Endothelial cell of umbilical vein (primary cell): ENCODE measurements at regions not wholly inside any gene's neighbourhood (a gene's known extent, or its start where the extent isn't known, plus 50 kb on each side); places are given as distances from the start of the nearest gene placed in this dataset.

Experiments
- BruUV-seq: library from RNA; stranded (reverse); fragments of 400-500 nt; replicated peaks from 2 replicates; lab custom pipeline; 2021; lab: Mats Ljungman, UMichigan
- CTCF ChIA-PET: fragments of 300-600, 350-600 bp; sonication (Branson Sonifier 250); formaldehyde crosslinking; loops from one replicate; lab custom pipeline; 2021; ENCODE audit warnings: antibody characterized with exemption, inconsistent platforms; lab: Charles Lee
- POLR2A ChIA-PET: fragments of 300-600, 350-600 bp; sonication (Branson Sonifier 250); formaldehyde crosslinking; loops from one replicate; lab custom pipeline; 2021; ENCODE audit warnings: antibody characterized with exemption, inconsistent platforms; lab: Charles Lee
- DNase-seq: peaks from one replicate; pipeline ENCODE4 v3.0.0-alpha.2; 2011; ENCODE audit warnings: low read depth, low spot score
- FAIRE-seq: peaks from 2 replicates; lab custom pipeline; 2011; peaks lifted over from hg19 to GRCh38; lab: Jason Lieb, UNC
- H2AFZ ChIP-seq: 2 replicates; pipeline ENCODE4 v1.6.0; 2012; ENCODE audit warnings: low read depth, low read length, control low read depth, inconsistent platforms
- H3K27ac ChIP-seq: 2 replicates; pipeline ENCODE4 v1.5.1; 2011; ENCODE audit warnings: low read depth, mild to moderate bottlenecking, control low read depth, low read length, moderate library complexity; ENCODE audit not compliant: insufficient read depth
- H3K27me3 ChIP-seq, 2 experiments: 2 replicates each; pipeline versions ENCODE4 v1.6.0 to v1.6.1; 2011; ENCODE audit warnings: low read length in 2 of 2, mixed read lengths in 1 of 2; ENCODE audit not compliant: control insufficient read depth in 2 of 2, insufficient read depth in 2 of 2
- H3K36me3 ChIP-seq, 2 experiments: 2 replicates in 1 of 2; 3 replicates in 1 of 2; pipeline ENCODE4 v1.5.1; 2011; ENCODE audit warnings: low read length in 2 of 2, mild to moderate bottlenecking in 1 of 2, moderate library complexity in 1 of 2; ENCODE audit not compliant: control insufficient read depth in 2 of 2, insufficient read depth in 2 of 2; ENCODE audit errors: extremely low read depth in 1 of 2
- H3K4me1 ChIP-seq: 3 replicates; pipeline ENCODE4 v1.5.1; 2011; ENCODE audit warnings: mild to moderate bottlenecking, low read length; ENCODE audit not compliant: control insufficient read depth, insufficient read depth; ENCODE audit errors: extremely low read depth
- H3K4me2 ChIP-seq: 2 replicates; pipeline ENCODE4 v1.6.1; 2011; ENCODE audit warnings: low read length, control low read depth, mixed read lengths; ENCODE audit not compliant: insufficient read depth
- H3K4me3 ChIP-seq, 3 experiments: fragments of 200-600 bp in 1 of 3; sonication (generic), shearing (Covaris generic) in 1 of 3; replicated peaks in 1 of 3; 2 replicates each; pipeline ENCODE4 v1.5.1; 2011 to 2016; ENCODE audit warnings: control low read depth in 3 of 3, low read length in 3 of 3, mild to moderate bottlenecking in 2 of 3, inconsistent platforms in 1 of 3, low read depth in 1 of 3, moderate library complexity in 1 of 3; ENCODE audit not compliant: insufficient read depth in 1 of 3
- H3K79me2 ChIP-seq: 2 replicates; pipeline ENCODE4 v1.6.0; 2012; ENCODE audit warnings: low read length, inconsistent platforms; ENCODE audit not compliant: control insufficient read depth, insufficient read depth
- H3K9ac ChIP-seq: replicated peaks from 2 replicates; pipeline ENCODE3; 2011; ENCODE audit warnings: low read length, control low read depth; ENCODE audit not compliant: insufficient read depth; ENCODE audit errors: extremely low read depth
- H3K9me1 ChIP-seq: replicated peaks from 3 replicates; pipeline ENCODE4 v1.6.0; 2011; ENCODE audit warnings: mild to moderate bottlenecking, low read length; ENCODE audit not compliant: control insufficient read depth, insufficient read depth; ENCODE audit errors: extremely low read depth
- H3K9me3 ChIP-seq: replicated peaks from 2 replicates; pipeline ENCODE4 v1.5.1; 2012; ENCODE audit warnings: low read length, inconsistent platforms; ENCODE audit not compliant: control insufficient read depth, insufficient read depth
- H4K20me1 ChIP-seq: replicated peaks from 2 replicates; pipeline ENCODE3; 2011; ENCODE audit warnings: mild to moderate bottlenecking, low read length; ENCODE audit not compliant: control insufficient read depth, insufficient read depth; ENCODE audit errors: extremely low read depth
- CTCF ChIP-seq, 2 donors: IDR thresholded peaks; 1 replicate in 1 of 2; 2 replicates in 1 of 2; pipeline ENCODE4 v1.5.1; 2011; ENCODE audit warnings: low read length in 2 of 2, mild to moderate bottlenecking in 2 of 2, moderate library complexity in 2 of 2, control low read depth in 1 of 2, inconsistent platforms in 1 of 2, low read depth in 1 of 2; ENCODE audit not compliant: insufficient read depth in 1 of 2; ENCODE audit errors: extremely low read depth in 1 of 2
- EZH2 ChIP-seq: IDR thresholded peaks from 2 replicates; pipeline ENCODE4 v1.6.1; 2012; ENCODE audit warnings: borderline replicate concordance, low read depth, mild to moderate bottlenecking, moderate library complexity, low read length, inconsistent platforms; ENCODE audit not compliant: severe bottlenecking
- FOS ChIP-seq: IDR thresholded peaks from 2 replicates; pipeline ENCODE4 v1.6.1; 2011; ENCODE audit warnings: mild to moderate bottlenecking, low read length, moderate library complexity, borderline replicate concordance; ENCODE audit not compliant: insufficient read depth
- GATA2 ChIP-seq: IDR thresholded peaks from 2 replicates; pipeline ENCODE4 v1.7.0; 2011; ENCODE audit warnings: low read depth, mild to moderate bottlenecking, moderate library complexity, mixed read lengths, low read length; ENCODE audit not compliant: insufficient read length, insufficient read depth
- JUN ChIP-seq: IDR thresholded peaks from 2 replicates; pipeline ENCODE4 v1.6.1; 2011; ENCODE audit warnings: borderline replicate concordance, low read depth; ENCODE audit not compliant: insufficient read length, insufficient read depth
- MYC ChIP-seq: IDR thresholded peaks from one replicate; pipeline ENCODE4 v1.6.1; 2011; ENCODE audit warnings: mild to moderate bottlenecking, low read depth, low read length
- POLR2A ChIP-seq: IDR thresholded peaks from 2 replicates; pipeline ENCODE4 v1.6.1; 2012; ENCODE audit warnings: low read depth, mild to moderate bottlenecking, control low read depth, low read length
- POLR2AphosphoS5 ChIP-seq: IDR thresholded peaks from 2 replicates; pipeline ENCODE4 v1.6.1; 2012; ENCODE audit warnings: low read depth, mild to moderate bottlenecking, control low read depth, low read length, moderate library complexity; ENCODE audit not compliant: insufficient read depth
- dilution Hi-C: fragments of 300-500 bp; cut with MboI; formaldehyde crosslinking; loops from one replicate; pipeline ENCODE4 v1.15.0; 2019; ENCODE audit warnings: low sequenced_read_pairs; ENCODE audit not compliant: extremely low pct_ligation_motif_present
- intact Hi-C: fragments of 100-400 bp; cut with micrococcal nuclease; formaldehyde crosslinking; loops from one replicate; pipeline ENCODE4 v1.10.0; 2022
- TF ChIP-seq, protein P1 (sequence below): IDR thresholded peaks from 2 replicates; pipeline ENCODE4 v1.6.1; 2011; ENCODE audit not compliant: insufficient read depth, insufficient read length

DNA sequence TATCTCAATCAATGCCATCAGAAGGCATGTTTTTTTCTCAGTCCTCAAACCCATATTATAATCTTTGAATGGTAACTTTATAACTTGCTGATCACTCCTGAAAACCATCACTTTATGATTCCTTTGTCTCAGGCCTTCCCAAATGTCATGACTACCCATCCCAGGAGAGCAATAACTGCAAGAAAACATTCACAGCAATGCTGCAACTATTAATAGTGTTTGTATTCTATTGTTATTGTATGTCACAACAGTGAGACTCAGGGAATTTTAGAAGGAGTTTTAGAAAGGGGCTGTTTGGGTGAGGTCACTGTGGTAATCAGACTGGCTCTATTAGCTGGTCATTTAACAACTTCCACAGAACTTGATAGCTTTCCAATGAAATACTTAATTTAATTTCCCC, 301.4 kb upstream of the TBX18 start:
- Histone ChIP-seq H4K20me1 (no peaks in the 10 kb centered on the region), H3K4me1 (no peaks in the 10 kb centered on the region), H3K9me3 (no peaks in the 10 kb centered on the region), H3K9ac (no peak overlapping the region), H3K4me2 (no peak overlapping the region), H3K36me3 (no peaks in the 10 kb centered on the region), H3K27ac (no peak overlapping the region), H2AFZ (no peak overlapping the region), H3K4me3 (no peak overlapping the region), H3K27me3 (peaks cover 11 to 18% of the 10 kb centered on the region in 2 experiments), H3K9me1 (no peaks in the 10 kb centered on the region), H3K79me2 (no peaks in the 10 kb centered on the region)
- POLR2A ChIA-PET, result no interaction called here
- DNase-seq (no peak), FAIRE-seq (no peak)
- intact Hi-C loops, result no loop called here
- no TSS peak for BruUV-seq
- dilution Hi-C loops, result no loop called here
- no peak for TF ChIP-seq FOS
- no peak for TF ChIP-seq EZH2
- CTCF ChIA-PET, result no interaction called here

GRCh38 chr6:85063611-85064010, 299.2 kb upstream of the TBX18 start:
- BruUV-seq, result no TSS peak
- H2AFZ ChIP-seq, result no peak overlapping the region
- no peaks in the 10 kb centered on the region for H3K9me3 ChIP-seq
- dilution Hi-C loops (no loop called here), intact Hi-C loops (no loop called here)
- no peak overlapping the region for H3K9ac ChIP-seq
- no peaks in the 10 kb centered on the region for H3K36me3 ChIP-seq
- no peaks in the 10 kb centered on the region for H4K20me1 ChIP-seq
- no peaks in the 10 kb centered on the region for H3K4me1 ChIP-seq
- POLR2A ChIA-PET, result no interaction called here
- DNase-seq (no peak), FAIRE-seq (no peak)
- no peaks in the 10 kb centered on the region for H3K79me2 ChIP-seq
- peaks cover 14 to 18% of the 10 kb centered on the region in 2 experiments for H3K27me3 ChIP-seq
- H3K4me2 ChIP-seq, result no peak overlapping the region
- H3K9me1 ChIP-seq, result no peaks in the 10 kb centered on the region
- no peak overlapping the region for H3K27ac ChIP-seq
- no peak overlapping the region for H3K4me3 ChIP-seq
- CTCF ChIA-PET, result no interaction called here
- TF ChIP-seq MYC, result no peak
- TF ChIP-seq EZH2, result no peak
- TF ChIP-seq POLR2A, result no peak
- TF ChIP-seq POLR2AphosphoS5, result no peak
- TF ChIP-seq, protein P1, sequence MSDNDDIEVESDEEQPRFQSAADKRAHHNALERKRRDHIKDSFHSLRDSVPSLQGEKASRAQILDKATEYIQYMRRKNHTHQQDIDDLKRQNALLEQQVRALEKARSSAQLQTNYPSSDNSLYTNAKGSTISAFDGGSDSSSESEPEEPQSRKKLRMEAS, result no peak
- TF ChIP-seq JUN, result no peak
- no peak for TF ChIP-seq CTCF (IDR thresholded peaks at IDR 0.05; ENCODE audit: extremely low read depth in 1 of 2, insufficient read depth in 1 of 2, low read depth in 1 of 2, low read length in 2 of 2)
- no peak for TF ChIP-seq GATA2
- no peak for TF ChIP-seq FOS
